Prostate gland (tissue), 2 donors: ENCODE measurements at regions not wholly inside any gene's neighbourhood (a gene's known extent, or its start where the extent isn't known, plus 50 kb on each side); places are given as distances from the start of the nearest gene placed in this dataset.

Source experiments
- CTCF ChIP-seq, 4 experiments: fragments of 200-600 bp in 2 of 4; fragments of 450-650 bp in 2 of 4; sonication (generic) in 2 of 4; IDR thresholded peaks; 1 replicate in 3 of 4; 2 replicates in 1 of 4; pipeline ENCODE4 v1.5.1; 2016 to 2019; ENCODE audit warnings: antibody characterized with exemption in 4 of 4, mild to moderate bottlenecking in 2 of 4, moderate library complexity in 2 of 4
- POLR2A ChIP-seq: fragments of 450-650 bp; IDR thresholded peaks from one replicate; pipeline ENCODE4 v1.6.1; 2016; ENCODE audit warnings: antibody characterized with exemption, mild to moderate bottlenecking
- POLR2AphosphoS5 ChIP-seq: sonication (generic); formaldehyde crosslinking; IDR thresholded peaks from one replicate; pipeline ENCODE4 v1.6.1; 2017; ENCODE audit warnings: antibody characterized with exemption

- no peak for TF ChIP-seq CTCF (IDR thresholded peaks at IDR 0.05)
- TF ChIP-seq POLR2A, result no peak
- no peak for TF ChIP-seq POLR2AphosphoS5
These were observed 580.3 kb downstream of the BNC2 start for GRCh38 chr9:16290169-16290568.
